ENCODE measurements at regions not wholly inside any gene's neighbourhood (a gene's known extent, or its start where the extent isn't known, plus 50 kb on each side); places are given as distances from the start of the nearest gene placed in this dataset.
"Not testable (repeated sequence)": the region's sequence is repeated elsewhere in the genome, so short reads cannot be mapped to it uniquely, and the experiment has no call there.

- no peak for DNase-seq
Measured at GRCh38 chr3:82261637-82262036, 500.2 kb upstream of the GBE1 start.

DNA sequence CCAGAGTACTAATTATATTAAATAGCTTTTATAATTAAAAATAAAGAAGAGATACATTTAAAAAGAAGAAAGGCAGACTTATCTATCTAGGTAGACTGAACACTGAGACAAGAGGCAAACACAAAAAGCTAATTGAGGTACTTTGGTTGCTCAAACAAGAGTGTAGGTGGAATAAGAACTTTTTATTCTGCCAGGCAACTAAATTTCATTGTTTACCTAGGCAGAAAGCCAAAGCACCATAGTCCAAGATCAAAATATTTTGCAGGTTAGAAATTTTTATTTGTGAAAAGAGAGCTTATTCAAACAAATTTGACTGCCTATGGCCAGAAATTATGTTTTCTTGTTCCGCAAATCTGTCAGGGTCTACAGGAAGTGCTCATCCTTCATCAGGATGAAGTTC, 499.6 kb upstream of the GBE1 start:
- DNase-seq, result no peak

DNA sequence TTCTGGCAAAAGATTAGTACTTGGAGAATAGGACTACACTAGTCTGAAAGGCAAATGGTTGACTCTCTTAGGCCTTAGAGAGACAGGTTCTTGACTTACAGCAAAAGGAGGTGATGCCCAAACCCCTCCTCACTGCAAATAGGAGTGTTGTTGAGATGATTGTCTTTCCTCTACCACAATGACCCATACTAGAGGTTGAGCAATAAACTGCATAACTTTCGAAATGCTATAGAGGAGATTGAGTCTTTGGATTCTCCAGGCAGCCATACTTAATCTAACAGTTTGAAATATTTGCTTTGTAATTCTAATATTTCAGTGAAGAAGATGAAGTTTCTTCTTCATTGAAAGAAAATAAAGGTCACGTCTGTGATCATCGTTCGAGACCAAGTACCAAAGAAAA, 498.5 kb upstream of the GBE1 start:
- DNase-seq, result no peak

GRCh38 chr3:82240322-82240721, 478.9 kb upstream of the GBE1 start:
- no peak for DNase-seq

- no peak for DNase-seq
Measured at GRCh38 chr3:82236257-82236656, 474.8 kb upstream of the GBE1 start.

- DNase-seq, result no peak
Measured at GRCh38 chr3:82229397-82229796, 468.0 kb upstream of the GBE1 start.

GRCh38 chr3:82224661-82225060, 463.2 kb upstream of the GBE1 start:
- no peak for DNase-seq

GRCh38 chr3:82222401-82222800, 461.0 kb upstream of the GBE1 start:
- DNase-seq, result no peak

GRCh38 chr3:82217571-82217970, 456.1 kb upstream of the GBE1 start:
- no peak for DNase-seq

GRCh38 chr3:82208002-82208710, 446.7 kb upstream of the GBE1 start:
- DNase-seq, result no peak

DNA sequence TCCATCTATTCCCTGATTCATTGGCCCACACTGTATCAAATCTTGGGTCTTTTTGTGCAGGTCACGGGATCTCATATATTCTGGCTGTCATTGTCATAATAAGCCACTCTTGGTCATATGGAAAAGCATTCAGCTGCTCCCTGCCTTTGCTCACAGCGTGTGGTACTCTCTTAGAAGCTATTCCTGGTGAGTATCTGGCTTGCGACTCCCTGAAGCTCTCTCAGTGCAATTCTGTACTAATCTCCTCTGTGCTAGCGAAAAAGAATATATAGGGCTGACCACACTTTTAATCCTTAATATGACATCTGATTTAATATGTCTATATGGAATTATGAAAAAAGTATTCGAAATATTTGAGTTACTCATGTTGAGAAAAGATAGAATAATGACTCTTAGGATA, 440.8 kb upstream of the GBE1 start:
- peak; percentile 57 for DNase-seq

DNA sequence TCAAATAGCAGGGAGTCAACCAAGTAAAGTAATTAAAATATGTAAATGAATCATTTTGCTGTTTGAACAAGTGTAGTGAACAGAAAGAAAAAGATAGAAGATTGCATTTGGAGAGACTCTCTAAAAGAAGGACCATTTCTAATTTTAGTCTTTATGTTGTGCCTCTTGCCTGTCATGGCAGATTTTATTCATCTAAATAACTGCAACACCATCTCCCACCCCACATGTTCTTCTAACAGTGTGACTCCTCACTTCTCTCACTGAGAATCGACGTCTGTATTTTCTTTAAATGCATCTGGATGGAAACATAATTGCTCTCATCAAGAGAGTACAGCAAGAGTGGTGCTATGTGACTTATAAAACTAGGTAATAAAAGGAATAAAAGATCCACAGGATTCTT, 439.9 kb upstream of the GBE1 start:
- no peak for DNase-seq

GRCh38 chr3:82198009-82198408, 436.6 kb upstream of the GBE1 start:
- DNase-seq, result no peak

GRCh38 chr3:82196645-82197044, 435.2 kb upstream of the GBE1 start:
- DNase-seq, result no peak

DNA sequence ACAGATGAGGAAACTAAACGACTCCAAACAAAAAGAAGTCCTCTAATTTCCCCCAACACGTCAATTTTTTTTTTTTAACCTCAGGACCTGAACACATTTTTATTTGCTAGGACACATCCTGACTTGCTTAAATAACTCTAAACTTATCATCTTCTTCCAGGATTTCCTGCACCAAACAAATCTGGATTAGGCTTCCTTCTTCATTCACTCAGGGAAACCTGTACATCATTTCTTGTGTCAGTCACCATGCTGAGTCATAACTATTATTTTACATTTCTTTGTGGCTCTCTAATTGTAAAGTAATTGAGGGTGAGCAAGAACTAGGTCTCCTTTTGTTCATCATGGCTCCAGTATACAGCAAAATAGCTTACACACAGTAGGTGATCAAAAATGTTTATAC, 433.4 kb upstream of the GBE1 start:
- no peak for DNase-seq

GRCh38 chr3:82186017-82186416, 424.6 kb upstream of the GBE1 start:
- no peak for DNase-seq

DNA sequence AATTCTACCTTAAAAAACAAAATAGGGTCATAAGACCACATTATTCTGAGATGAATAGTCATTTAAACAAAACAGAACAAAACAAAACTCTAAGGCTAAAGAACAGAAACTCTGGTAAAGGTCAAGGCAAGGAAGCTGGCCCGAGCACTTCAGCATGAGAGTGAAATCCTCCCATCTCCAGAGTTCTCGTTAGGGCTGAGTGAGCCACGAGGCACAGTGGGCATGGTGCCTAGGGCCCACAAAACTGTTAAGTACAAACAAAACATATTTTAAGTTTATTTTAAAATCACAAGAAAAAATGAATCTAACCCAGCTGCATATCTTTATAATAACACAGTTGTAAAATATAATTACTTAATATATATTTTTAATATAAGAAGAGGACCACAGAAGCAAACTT, 417.8 kb upstream of the GBE1 start:
- no peak for DNase-seq

GRCh38 chr3:82178291-82178690, 416.8 kb upstream of the GBE1 start:
- DNase-seq, result no peak

GRCh38 chr3:82177774-82178173, 416.3 kb upstream of the GBE1 start:
- no peak for DNase-seq

DNA sequence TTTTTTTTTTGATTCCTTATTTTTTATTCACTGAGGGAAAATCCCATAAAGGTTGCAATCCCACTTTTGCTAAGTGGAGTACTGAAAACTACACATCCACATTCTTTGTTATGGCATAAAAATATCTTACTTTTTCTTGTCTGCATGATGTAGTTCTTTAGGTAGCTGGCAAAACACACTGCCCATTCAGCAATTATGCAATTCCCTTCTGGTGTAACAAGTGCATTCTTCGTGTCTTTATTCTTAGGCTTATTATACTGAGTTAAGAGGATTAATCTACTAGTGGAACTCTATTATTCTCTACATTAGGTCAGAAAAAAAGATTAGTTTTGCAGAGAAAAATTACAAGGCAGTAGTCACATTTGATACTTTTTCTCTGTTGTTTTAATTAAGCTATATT, 403.8 kb upstream of the GBE1 start:
- DNase-seq, result no peak

DNA sequence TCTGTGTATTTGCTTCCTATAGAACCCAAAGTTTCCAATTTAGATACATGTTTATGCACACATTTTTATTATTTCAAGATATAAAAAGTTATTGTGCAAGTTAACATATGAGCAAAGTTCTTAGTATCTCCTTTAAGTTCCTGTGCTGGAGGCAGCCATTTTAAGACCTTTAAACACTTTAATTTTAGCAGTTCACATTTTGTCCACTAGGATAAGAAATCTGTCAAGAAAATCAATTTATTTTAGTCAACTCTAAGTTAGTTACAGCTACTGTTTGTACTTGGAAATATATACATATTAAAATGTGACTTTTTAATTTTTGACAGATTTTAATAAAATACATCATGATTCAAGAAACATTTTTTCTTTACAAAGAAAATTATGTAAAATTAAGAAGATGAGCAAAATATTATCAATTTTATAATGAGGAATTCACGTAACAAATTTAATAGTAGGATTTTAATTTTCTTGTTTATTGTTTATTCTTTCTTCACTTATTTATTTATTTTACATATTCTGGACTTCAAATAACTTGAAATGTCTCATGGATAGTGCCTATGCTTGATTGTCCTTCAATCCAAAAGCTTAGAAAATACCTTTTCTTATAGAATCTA, 402.6 kb upstream of the GBE1 start:
- peak; percentile 27 for DNase-seq

DNA sequence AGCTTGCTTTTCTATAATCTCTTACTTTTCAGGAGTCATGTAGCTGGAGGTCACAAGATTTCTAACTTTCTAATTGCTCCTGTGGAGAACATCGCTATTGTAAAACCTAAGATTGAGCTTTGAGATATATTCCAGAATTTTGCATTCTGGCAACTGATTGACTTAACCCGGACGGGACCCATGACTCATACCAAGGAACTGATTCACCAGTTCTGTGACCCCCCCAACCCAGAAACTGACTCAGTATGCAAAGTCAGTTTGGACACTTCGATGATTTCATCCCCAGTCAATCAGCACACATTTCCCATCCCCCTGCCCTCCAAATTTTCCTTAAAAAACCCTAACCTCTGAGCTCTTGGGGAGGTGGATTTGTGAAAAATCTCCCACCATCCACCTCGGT, 396.5 kb upstream of the GBE1 start:
- peak; percentile 57 for DNase-seq

GRCh38 chr3:82153892-82154291, 392.4 kb upstream of the GBE1 start:
- DNase-seq, result not testable (repeated sequence)

DNA sequence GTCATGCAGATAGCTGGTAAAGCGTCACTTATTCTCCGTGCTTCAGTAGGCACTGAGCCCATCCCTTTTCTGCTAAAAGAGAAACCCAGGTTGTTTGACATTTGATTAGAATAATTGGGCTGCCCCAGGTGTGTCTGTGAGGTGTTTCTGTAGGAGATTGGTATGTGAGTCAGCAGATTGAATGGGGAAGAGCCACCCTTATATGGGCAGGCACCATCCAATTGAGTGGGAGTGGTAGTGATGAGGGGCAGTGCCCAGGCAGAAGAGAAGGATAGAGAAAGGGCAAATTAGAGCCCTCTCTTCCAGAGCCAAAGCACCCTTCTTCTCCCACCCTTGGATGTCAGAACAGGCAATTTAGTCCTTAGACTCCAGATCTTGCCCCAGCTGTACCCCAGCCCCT, 384.3 kb upstream of the GBE1 start:
- DNase-seq, result no peak

GRCh38 chr3:82144811-82145210, 383.4 kb upstream of the GBE1 start:
- DNase-seq, result no peak

Data from fibroblast of skin of scalp (primary cell).